OCI-LY1 (cell line): ENCODE measurements at regions not wholly inside any gene's neighbourhood (a gene's known extent, or its start where the extent isn't known, plus 50 kb on each side); places are given as distances from the start of the nearest gene placed in this dataset.
"Not testable (repeated sequence)": the region's sequence is repeated elsewhere in the genome, so short reads cannot be mapped to it uniquely, and the experiment has no call there.

Source experiments
- H2AFZ ChIP-seq: fragments of 200-600 bp; sonication (generic), shearing (Covaris generic); 2 replicates; pipeline ENCODE4 v1.6.0; 2014; ENCODE audit warnings: antibody characterized with exemption, mild to moderate bottlenecking, low read length
- H3F3A ChIP-seq: fragments of 200-600 bp; sonication (generic), shearing (Covaris generic); 2 replicates; pipeline ENCODE4 v1.6.0; 2014; ENCODE audit warnings: mild to moderate bottlenecking, antibody characterized with exemption, low read length, moderate library complexity; ENCODE audit not compliant: insufficient read depth
- H3K27ac ChIP-seq: fragments of 200-600 bp; sonication (generic); 2 replicates; pipeline ENCODE4 v1.5.1; 2014; ENCODE audit warnings: low read length, mixed run types, mild to moderate bottlenecking, low read depth; ENCODE audit not compliant: poor library complexity, severe bottlenecking
- H3K27me3 ChIP-seq: fragments of 200-600 bp; sonication (generic); 2 replicates; pipeline ENCODE4 v1.6.0; 2014; ENCODE audit warnings: antibody characterized with exemption, mild to moderate bottlenecking, low read length, moderate library complexity; ENCODE audit not compliant: insufficient read depth
- H3K36me3 ChIP-seq: fragments of 200-600 bp; sonication (generic); 2 replicates; pipeline ENCODE4 v1.6.1; 2014; ENCODE audit warnings: mild to moderate bottlenecking, antibody characterized with exemption, low read length, moderate library complexity, mixed read lengths; ENCODE audit not compliant: insufficient read depth
- H3K4me1 ChIP-seq: fragments of 200-600 bp; sonication (generic); 2 replicates; pipeline ENCODE4 v1.5.1; 2014; ENCODE audit warnings: mild to moderate bottlenecking, low read length, moderate library complexity; ENCODE audit not compliant: insufficient read depth, severe bottlenecking
- H3K4me2 ChIP-seq: fragments of 200-600 bp; sonication (generic), shearing (Covaris generic); 2 replicates; pipeline ENCODE4 v1.6.1; 2014; ENCODE audit warnings: low read length
- H3K4me3 ChIP-seq: fragments of 200-600 bp; sonication (generic); 2 replicates; pipeline ENCODE4 v1.5.1; 2014; ENCODE audit warnings: low read length, low read depth, mild to moderate bottlenecking, mixed read lengths; ENCODE audit not compliant: poor library complexity, severe bottlenecking
- H3K79me2 ChIP-seq: fragments of 200-600 bp; shearing (Covaris generic); 2 replicates; pipeline ENCODE4 v1.6.1; 2016; ENCODE audit warnings: mixed run types, low read length, mixed read lengths; ENCODE audit not compliant: insufficient read depth
- H3K9ac ChIP-seq: fragments of 200-600 bp; sonication (generic), shearing (Covaris generic); 2 replicates; pipeline ENCODE4 v1.6.1; 2014; ENCODE audit warnings: mild to moderate bottlenecking, low read length, mixed read lengths
- H3K9me2 ChIP-seq: fragments of 200-600 bp; sonication (generic), shearing (Covaris generic); 2 replicates; pipeline ENCODE4 v1.6.1; 2014; ENCODE audit warnings: low read depth, mild to moderate bottlenecking, low read length, mixed read lengths
- H3K9me3 ChIP-seq: fragments of 200-600 bp; shearing (Covaris generic); 2 replicates; pipeline ENCODE4 v1.6.1; 2014; ENCODE audit warnings: low read length, mixed read lengths
- H4K20me1 ChIP-seq: fragments of 200-600 bp; sonication (generic), shearing (Covaris generic); 2 replicates; pipeline ENCODE4 v1.6.0; 2016; ENCODE audit warnings: mild to moderate bottlenecking, low read length; ENCODE audit not compliant: insufficient read depth

DNA sequence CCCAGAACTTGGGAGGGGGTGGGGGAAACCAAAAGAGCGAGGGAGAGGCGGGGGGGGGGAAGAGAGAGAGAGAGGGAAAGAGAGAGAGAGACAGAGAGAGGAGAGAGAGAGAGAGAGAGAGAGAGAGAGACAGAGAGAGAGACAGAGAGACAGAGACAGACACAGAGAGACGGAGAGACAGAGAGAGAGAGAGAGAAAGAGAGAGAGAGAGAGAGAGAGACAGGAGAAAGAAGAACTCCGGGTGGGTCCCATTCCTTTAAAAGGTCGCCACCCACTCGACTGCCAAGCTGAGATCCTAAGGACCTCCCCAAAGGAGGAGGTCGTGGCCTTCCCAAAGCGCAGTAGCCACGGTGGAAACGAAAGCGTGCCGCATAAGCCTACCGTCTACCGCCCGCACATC is 49.8 kb upstream of the RNU2-1 start:
- not testable (repeated sequence) for H3K27me3 ChIP-seq, H3K4me2 ChIP-seq, H3K9ac ChIP-seq, H3F3A ChIP-seq, H2AFZ ChIP-seq, H3K36me3 ChIP-seq, H3K27ac ChIP-seq, H3K9me3 ChIP-seq, H4K20me1 ChIP-seq, H3K4me1 ChIP-seq, H3K4me3 ChIP-seq, H3K79me2 ChIP-seq, H3K9me2 ChIP-seq
